ENCODE measurements at regions not wholly inside any gene's neighbourhood (a gene's known extent, or its start where the extent isn't known, plus 50 kb on each side); places are given as distances from the start of the nearest gene placed in this dataset.

- ATAC-seq = no peak
- TF ChIP-seq ARNTL (CRISPR knock-in tag; IDR thresholded peaks at IDR 0.05; ENCODE audit: borderline replicate concordance, low read depth) (no peak), CSDC2 (CRISPR knock-in tag; IDR thresholded peaks at IDR 0.05) (no peak), BACH2 (CRISPR knock-in tag; IDR thresholded peaks at IDR 0.05; ENCODE audit: borderline replicate concordance) (no peak), ZC3H10 (CRISPR knock-in tag; IDR thresholded peaks at IDR 0.05) (no peak), CREB5 (CRISPR knock-in tag; IDR thresholded peaks at IDR 0.05; ENCODE audit: low read depth) (no peak), ISL1 (CRISPR knock-in tag; IDR thresholded peaks at IDR 0.05) (no peak), ZFP30 (CRISPR knock-in tag; IDR thresholded peaks at IDR 0.05) (no peak), ZNF565 (CRISPR knock-in tag; conservative IDR thresholded peaks at IDR 0.05; ENCODE audit: low read depth) (no peak), TCF4 (CRISPR knock-in tag; IDR thresholded peaks at IDR 0.05; ENCODE audit: borderline replicate concordance) (no peak), TSHZ2 (CRISPR knock-in tag; IDR thresholded peaks at IDR 0.05) (no peak), RARB (CRISPR knock-in tag; IDR thresholded peaks at IDR 0.05) (no peak), GLIS3 (CRISPR knock-in tag; IDR thresholded peaks at IDR 0.05) (no peak), TOX (CRISPR knock-in tag; IDR thresholded peaks at IDR 0.05; ENCODE audit: borderline replicate concordance) (no peak), OSR1 (CRISPR knock-in tag; IDR thresholded peaks at IDR 0.05) (no peak)
Measured at GRCh38 chr14:103225476-103225875, 102.2 kb downstream of the TNFAIP2 start.

GRCh38 chr14:103227094-103227768 lies 104.0 kb downstream of the TNFAIP2 start:
- ATAC-seq = no peak
- TF ChIP-seq ZNF565 (CRISPR knock-in tag; conservative IDR thresholded peaks at IDR 0.05; ENCODE audit: low read depth) (no peak), CSRNP3 (CRISPR knock-in tag; IDR thresholded peaks at IDR 0.05) (no peak)

GRCh38 chr14:103228076-103228806 lies 105.0 kb downstream of the TNFAIP2 start:
- ATAC-seq = no peak
- TF ChIP-seq ISL1 (CRISPR knock-in tag; IDR thresholded peaks at IDR 0.05) (no peak), TOX (CRISPR knock-in tag; IDR thresholded peaks at IDR 0.05; ENCODE audit: borderline replicate concordance) (no peak), SNAI2 (CRISPR knock-in tag; IDR thresholded peaks at IDR 0.05) (no peak), GLIS3 (CRISPR knock-in tag; IDR thresholded peaks at IDR 0.05) (no peak), TCF4 (CRISPR knock-in tag; IDR thresholded peaks at IDR 0.05; ENCODE audit: borderline replicate concordance) (no peak), BACH2 (CRISPR knock-in tag; IDR thresholded peaks at IDR 0.05; ENCODE audit: borderline replicate concordance) (no peak), ZNF70 (CRISPR knock-in tag; IDR thresholded peaks at IDR 0.05) (no peak), TSHZ2 (CRISPR knock-in tag; IDR thresholded peaks at IDR 0.05) (no peak), CSDC2 (CRISPR knock-in tag; IDR thresholded peaks at IDR 0.05) (no peak), CSRNP3 (CRISPR knock-in tag; IDR thresholded peaks at IDR 0.05) (no peak), ZNF565 (CRISPR knock-in tag; conservative IDR thresholded peaks at IDR 0.05; ENCODE audit: low read depth) (no peak), ZFP3 (CRISPR knock-in tag; IDR thresholded peaks at IDR 0.05) (no peak), ZFP30 (CRISPR knock-in tag; IDR thresholded peaks at IDR 0.05) (no peak), RARB (CRISPR knock-in tag; IDR thresholded peaks at IDR 0.05) (no peak), ZC3H10 (CRISPR knock-in tag; IDR thresholded peaks at IDR 0.05) (no peak), OSR1 (CRISPR knock-in tag; IDR thresholded peaks at IDR 0.05) (no peak), PATZ1 (CRISPR knock-in tag; IDR thresholded peaks at IDR 0.05; ENCODE audit: borderline replicate concordance) (no peak), POU6F1 (CRISPR knock-in tag; IDR thresholded peaks at IDR 0.05; ENCODE audit: borderline replicate concordance, low read depth) (no peak), PPARA (CRISPR knock-in tag; IDR thresholded peaks at IDR 0.05; ENCODE audit: borderline replicate concordance) (no peak)
